Natural killer cell (primary cell): ENCODE measurements at regions not wholly inside any gene's neighbourhood (a gene's known extent, or its start where the extent isn't known, plus 50 kb on each side); places are given as distances from the start of the nearest gene placed in this dataset.

Experiments
- ATAC-seq, 3 donors: fragments of 150-1000 bp in 2 of 3; fragments of 200-7000 bp in 1 of 3; cut with Tn5 transposase; 1 replicate in 1 of 3; 2 replicates in 2 of 3; pipeline ENCODE4 v1.10.0; 2021; ENCODE audit warnings: mild to moderate bottlenecking in 2 of 3, moderate library complexity in 2 of 3
- DNase-seq, 2 donors: peaks; one replicate each; pipeline versions ENCODE4 v3.0.0 to v3.0.0-alpha.2; 2013 to 2021; ENCODE audit warnings: mixed read lengths in 1 of 2
- H3K27ac ChIP-seq: one replicate; pipeline ENCODE4 v1.5.1; 2013; ENCODE audit warnings: mild to moderate bottlenecking, low read length
- H3K27me3 ChIP-seq: one replicate; pipeline ENCODE4 v1.6.1; 2013; ENCODE audit warnings: low read length; ENCODE audit not compliant: control insufficient read depth, insufficient read depth
- H3K36me3 ChIP-seq: one replicate; pipeline ENCODE4 v1.6.1; 2013; ENCODE audit warnings: low read length; ENCODE audit not compliant: control insufficient read depth, insufficient read depth
- H3K4me1 ChIP-seq: one replicate; pipeline ENCODE4 v1.6.1; 2013; ENCODE audit warnings: low read length; ENCODE audit not compliant: control insufficient read depth, insufficient read depth
- H3K4me3 ChIP-seq: one replicate; pipeline ENCODE4 v1.5.1; 2013; ENCODE audit warnings: low read length
- H3K9me3 ChIP-seq: one replicate; pipeline ENCODE4 v1.6.1; 2013; ENCODE audit warnings: low read length; ENCODE audit not compliant: control insufficient read depth, insufficient read depth
- H3K27ac Mint-ChIP-seq, 2 donors: one replicate each; pipeline ENCODE4 v1.8.0; 2022; ENCODE audit warnings: mild to moderate bottlenecking in 2 of 2, mixed read lengths in 2 of 2, moderate library complexity in 1 of 2
- H3K27me3 Mint-ChIP-seq, 2 donors: one replicate each; pipeline ENCODE4 v1.8.0; 2022; ENCODE audit warnings: low read depth in 2 of 2, mixed read lengths in 2 of 2
- H3K36me3 Mint-ChIP-seq: one replicate; pipeline ENCODE4 v1.8.0; 2022; ENCODE audit warnings: mixed read lengths
- H3K4me1 Mint-ChIP-seq, 2 donors: one replicate each; pipeline ENCODE4 v1.8.0; 2022; ENCODE audit warnings: mixed read lengths in 2 of 2
- H3K4me3 Mint-ChIP-seq: one replicate; pipeline ENCODE4 v1.8.0; 2022; ENCODE audit warnings: mild to moderate bottlenecking, moderate library complexity, mixed read lengths
- H3K9me3 Mint-ChIP-seq, 2 donors: one replicate each; pipeline ENCODE4 v1.8.0; 2022; ENCODE audit warnings: mixed read lengths in 2 of 2
- CTCF ChIP-seq: fragments of 200-600 bp; IDR thresholded peaks from one replicate; pipeline ENCODE4 v1.8.0; 2022; ENCODE audit warnings: antibody characterized with exemption
- WGBS: methylation state at CpG from one replicate; pipeline ENCODE4 v1.1.7; 2013; ENCODE audit warnings: missing lambda C conversion rate; ENCODE audit not compliant: insufficient coverage; 5-methylcytosine and 5-hydroxymethylcytosine counted together
- intact Hi-C: fragments of 100-400 bp; cut with micrococcal nuclease; formaldehyde crosslinking; loops from one replicate; pipeline ENCODE4 v1.14.2; 2022

GRCh38 chr22:27335102-27335660 is 466.4 kb downstream of the MN1 start:
- Histone ChIP-seq H3K27ac (no peak overlapping the region), H3K9me3 (no peaks in the 10 kb centered on the region), H3K4me1 (no peaks in the 10 kb centered on the region), H3K27me3 (no peaks in the 10 kb centered on the region), H3K4me3 (no peak overlapping the region), H3K36me3 (no peaks in the 10 kb centered on the region)
- H3K27ac Mint-ChIP-seq = no peak overlapping the region
- H3K9me3 Mint-ChIP-seq = no peaks in the 10 kb centered on the region
- TF ChIP-seq CTCF = no peak
- H3K4me1 Mint-ChIP-seq = no peaks in the 10 kb centered on the region
- 88% methylated on average over 3 of the region's 3 CpGs for WGBS
- intact Hi-C loops = no loop called here
- H3K36me3 Mint-ChIP-seq = no peaks in the 10 kb centered on the region
- no peak for DNase-seq
- H3K4me3 Mint-ChIP-seq = no peak overlapping the region
- ATAC-seq = no peak
- H3K27me3 Mint-ChIP-seq = peaks cover 11 to 29% of the 10 kb centered on the region in 2 donors

DNA sequence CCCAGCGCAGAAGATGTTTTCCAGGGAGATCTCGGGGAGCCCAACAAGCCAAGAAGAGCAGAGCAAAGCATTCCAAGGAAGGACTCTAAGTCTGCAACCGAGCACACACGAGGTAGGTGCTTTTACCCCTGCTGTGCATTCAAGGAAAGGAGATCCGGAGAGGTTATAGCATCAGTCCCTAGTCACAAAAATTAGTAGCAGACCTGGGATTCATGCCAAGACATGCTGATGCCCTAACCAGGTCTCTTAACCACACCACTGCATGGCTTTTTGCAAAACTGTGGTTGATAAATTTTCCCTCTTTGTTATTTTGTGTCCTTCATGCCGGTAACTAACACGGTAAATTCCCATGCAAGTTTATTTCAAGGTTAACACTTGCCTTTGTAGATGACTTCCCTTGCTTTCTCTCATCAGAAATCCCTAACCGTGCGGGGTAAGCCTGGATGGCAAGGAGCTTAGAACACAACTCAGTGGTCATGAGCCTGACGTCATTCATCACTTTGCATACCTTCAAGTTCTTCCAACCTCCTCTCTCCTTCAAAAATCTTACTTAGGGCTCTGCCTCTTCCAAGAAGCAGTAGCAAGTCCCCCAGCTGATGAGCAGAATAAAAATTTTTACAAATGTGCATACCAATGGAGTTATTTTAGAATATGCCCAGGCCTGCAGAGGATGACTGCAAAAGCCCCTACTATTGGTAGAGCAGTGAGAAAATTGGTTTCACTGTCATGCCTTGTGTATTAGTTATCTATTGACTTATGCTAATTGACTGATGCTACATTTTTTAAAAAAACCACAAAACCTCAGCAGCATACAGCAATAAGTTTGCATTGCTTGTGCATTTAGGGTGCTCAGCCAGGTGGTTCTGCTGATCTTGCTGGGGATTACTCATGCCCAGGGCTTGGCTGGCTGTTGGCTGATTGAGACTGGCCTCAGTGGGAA is 465.1 kb downstream of the MN1 start:
- H3K27ac ChIP-seq = no peak overlapping the region
- no peak for TF ChIP-seq CTCF
- WGBS = 86% methylated on average over 10 of the region's 10 CpGs
- no peak overlapping the region for H3K27ac Mint-ChIP-seq
- peaks cover 2% of the 10 kb centered on the region for H3K27me3 ChIP-seq
- intact Hi-C loops = no loop called here
- no peaks in the 10 kb centered on the region for H3K9me3 Mint-ChIP-seq
- no peak for ATAC-seq
- no peaks in the 10 kb centered on the region for H3K36me3 Mint-ChIP-seq
- peaks cover 7 to 24% of the 10 kb centered on the region in 2 donors for H3K27me3 Mint-ChIP-seq
- no peak overlapping the region for H3K4me3 ChIP-seq
- no peak overlapping the region for H3K4me3 Mint-ChIP-seq
- no peaks in the 10 kb centered on the region for H3K9me3 ChIP-seq
- no peak for DNase-seq
- no peaks in the 10 kb centered on the region for H3K4me1 Mint-ChIP-seq
- no peaks in the 10 kb centered on the region for H3K4me1 ChIP-seq
- H3K36me3 ChIP-seq = no peaks in the 10 kb centered on the region

DNA sequence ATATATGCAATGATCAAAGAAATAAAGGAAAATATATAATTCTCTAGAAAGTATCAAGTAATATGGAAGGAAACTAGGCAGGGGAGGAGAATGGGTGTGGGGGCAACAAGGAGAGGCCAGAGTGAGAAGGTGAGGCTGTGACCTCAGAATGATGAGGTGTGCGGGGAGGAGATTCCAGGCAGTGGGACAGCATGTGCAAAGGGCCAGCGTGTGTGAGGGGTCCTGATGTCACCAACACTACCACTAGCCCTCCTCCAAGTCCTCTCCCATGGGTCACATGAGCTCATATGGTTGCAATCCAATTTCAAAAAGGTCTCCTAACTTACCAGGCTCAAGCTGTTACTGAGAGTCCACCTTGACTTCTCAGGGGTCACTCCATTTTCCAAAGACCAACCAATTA is 463.9 kb downstream of the MN1 start:
- no peaks in the 10 kb centered on the region for H3K36me3 ChIP-seq
- Mint-ChIP-seq H3K27me3 (peaks cover 4 to 21% of the 10 kb centered on the region in 2 donors), H3K4me1 (no peaks in the 10 kb centered on the region), H3K9me3 (no peaks in the 10 kb centered on the region), H3K36me3 (no peaks in the 10 kb centered on the region), H3K27ac (no peak overlapping the region), H3K4me3 (no peak overlapping the region)
- DNase-seq (no peak), ATAC-seq (no peak)
- no peak overlapping the region for H3K4me3 ChIP-seq
- intact Hi-C loops = no loop called here
- peaks cover 2% of the 10 kb centered on the region for H3K27me3 ChIP-seq
- H3K27ac ChIP-seq = no peak overlapping the region
- no peak for TF ChIP-seq CTCF
- 85% methylated on average over 2 of the region's 2 CpGs for WGBS
- no peaks in the 10 kb centered on the region for H3K4me1 ChIP-seq
- no peaks in the 10 kb centered on the region for H3K9me3 ChIP-seq
